Right cardiac atrium (tissue), 5 donors: ENCODE measurements at regions not wholly inside any gene's neighbourhood (a gene's known extent, or its start where the extent isn't known, plus 50 kb on each side); places are given as distances from the start of the nearest gene placed in this dataset.

Source experiments
- ATAC-seq, 2 donors: fragments of 200-7000 bp; cut with Tn5 transposase; one replicate each; pipeline versions ENCODE4 v1.8.0 to v1.9.1; 2020; ENCODE audit warnings: moderate library complexity in 2 of 2, mild to moderate bottlenecking in 1 of 2
- DNase-seq, 3 donors: peaks; one replicate each; pipeline ENCODE4 v3.0.0-alpha.2; 2020
- H3K27ac ChIP-seq: one replicate; pipeline ENCODE4 v1.5.1; 2013; ENCODE audit warnings: mild to moderate bottlenecking, low read length, control low read depth, moderate library complexity
- H3K27me3 ChIP-seq: one replicate; pipeline ENCODE4 v1.6.1; 2013; ENCODE audit not compliant: control insufficient read depth, insufficient read depth
- H3K4me1 ChIP-seq: one replicate; pipeline ENCODE4 v1.6.1; 2013; ENCODE audit warnings: low read length; ENCODE audit not compliant: control insufficient read depth, insufficient read depth
- H3K4me3 ChIP-seq: one replicate; pipeline ENCODE4 v1.5.1; 2013; ENCODE audit warnings: low read length, control low read depth
- H3K9me3 ChIP-seq: one replicate; pipeline ENCODE4 v1.6.1; 2013; ENCODE audit warnings: low read length; ENCODE audit not compliant: control insufficient read depth
- WGBS: extraction: QIAGEN DNeasy Blood & Tissue Kit; methylation state at CpG from one replicate; pipeline ENCODE4 v1.1.7; 2013; 5-methylcytosine and 5-hydroxymethylcytosine counted together
- intact Hi-C, 4 donors: fragments of 100-400 bp; cut with DNase I; formaldehyde crosslinking; loops; one replicate each; pipeline versions ENCODE4 v1.11.0 to v1.14.0; 2022 to 2023
- donor health status: healthy with polysubstance abuse.
- donor health status: DM: no; HTN: yes; CAD: no.
- donor health status: DM: no; HTN: no; CAD: no.
- donor health status: DM: no; HTN: yes; CAD: no; lungs with severe emphysema.
- donor health status: DM: yes; HTN: yes; CAD: no.

DNA sequence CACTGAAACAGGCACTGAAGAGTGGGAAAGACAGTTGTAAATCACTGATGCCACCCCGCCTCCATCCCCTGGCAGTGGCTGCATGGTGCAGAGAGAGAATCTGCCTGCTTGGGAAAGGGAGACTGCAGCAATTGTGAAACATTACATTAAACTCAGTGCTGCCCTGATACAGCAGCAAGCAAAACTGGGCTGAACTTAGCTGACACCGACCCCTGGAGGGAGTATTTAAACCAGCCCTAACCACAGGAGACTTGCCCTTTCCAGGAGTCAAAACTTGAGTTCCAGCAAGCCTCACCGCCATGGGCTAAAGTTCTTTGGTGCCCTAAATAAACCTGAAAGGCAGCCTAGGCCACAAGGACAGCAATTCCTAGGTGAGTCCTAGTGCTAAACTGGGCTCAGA lies 109.4 kb upstream of the PLPP4 start:
- Histone ChIP-seq H3K4me1 (no peaks in the 10 kb centered on the region), H3K9me3 (no peaks in the 10 kb centered on the region), H3K4me3 (no peak overlapping the region)

DNA sequence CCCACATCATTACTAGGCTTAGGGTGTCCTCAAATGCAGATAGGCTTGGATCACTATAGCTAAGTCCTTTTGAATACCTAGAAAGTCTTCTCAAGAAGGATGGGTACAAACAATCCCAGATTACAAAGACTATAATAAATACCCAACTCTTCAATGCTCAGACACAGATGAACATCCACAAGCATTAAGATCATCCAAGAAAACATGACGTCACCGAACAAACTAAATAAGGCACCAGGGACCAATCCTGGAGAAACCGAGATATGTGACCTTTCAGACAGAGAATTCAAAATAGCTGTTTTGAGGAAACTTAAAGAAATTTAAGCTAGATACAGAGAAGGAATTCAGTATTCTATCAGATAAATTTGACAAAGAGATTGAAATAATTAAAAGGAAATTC lies 108.0 kb upstream of the PLPP4 start:
- ATAC-seq (no peak), DNase-seq (no peak)
- intact Hi-C loops, result no loop called here
- Histone ChIP-seq H3K9me3 (no peaks in the 10 kb centered on the region), H3K27ac (no peak overlapping the region), H3K4me3 (no peak overlapping the region), H3K4me1 (no peaks in the 10 kb centered on the region), H3K27me3 (no peaks in the 10 kb centered on the region)
- WGBS, result 92% methylated on average over 3 of the region's 3 CpGs

More for the DNA sequence above, 109.4 kb upstream of the PLPP4 start:
- ATAC-seq (no peak), DNase-seq (no peak)
- 57% methylated on average over 3 of the region's 3 CpGs for whole genome bisulfite sequencing
- Histone ChIP-seq H3K27me3 (no peaks in the 10 kb centered on the region), H3K27ac (no peak overlapping the region)
- intact Hi-C loops, result no loop called here

DNA sequence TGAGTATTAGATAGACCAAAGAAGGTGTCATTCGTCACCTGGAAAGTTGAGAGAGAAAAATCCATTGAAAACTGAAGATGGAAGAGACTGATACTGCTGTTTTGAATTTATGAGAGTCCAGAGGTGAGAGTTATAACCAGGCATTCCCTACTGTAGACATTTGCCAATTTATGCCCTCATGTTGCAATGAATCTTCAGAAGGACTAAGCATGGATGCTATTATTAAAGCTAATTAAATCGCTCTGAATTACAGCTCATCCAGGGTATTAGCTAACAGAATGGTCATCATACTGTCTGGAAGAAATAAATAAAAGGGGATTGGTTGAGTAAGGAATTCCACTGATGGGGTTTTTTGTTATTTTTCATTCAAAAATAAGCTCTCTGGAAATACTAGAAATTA lies 101.6 kb upstream of the PLPP4 start:
- 84% methylated on average over 2 of the region's 2 CpGs for WGBS
- H3K4me3 ChIP-seq, result no peak overlapping the region
- DNase-seq (no peak), ATAC-seq (no peak)
- intact Hi-C loops, result no loop called here
- H3K27me3 ChIP-seq, result no peaks in the 10 kb centered on the region
- H3K9me3 ChIP-seq, result no peaks in the 10 kb centered on the region
- H3K27ac ChIP-seq, result no peak overlapping the region
- no peaks in the 10 kb centered on the region for H3K4me1 ChIP-seq

DNA sequence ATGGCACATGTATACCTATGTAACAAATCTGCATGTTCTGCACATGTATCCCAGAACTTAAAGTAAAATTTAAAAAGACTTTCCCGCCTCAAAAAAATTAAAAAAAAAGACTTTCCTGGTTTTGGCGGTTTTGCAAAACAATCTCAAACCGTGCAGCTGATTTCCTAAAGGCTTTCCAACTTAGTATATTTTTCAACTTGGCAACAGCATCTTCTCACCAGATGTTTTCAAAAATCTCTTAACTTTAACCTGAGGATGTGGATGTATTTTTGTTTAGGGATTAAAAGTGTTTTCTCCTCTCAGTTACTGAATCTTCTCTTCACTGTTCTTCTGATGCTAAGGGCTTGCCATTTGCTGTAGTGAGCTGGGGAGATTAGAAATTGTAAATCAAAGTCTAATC lies 96.5 kb upstream of the PLPP4 start:
- intact Hi-C loops, result no loop called here
- Histone ChIP-seq H3K27me3 (no peaks in the 10 kb centered on the region), H3K9me3 (no peaks in the 10 kb centered on the region), H3K27ac (no peak overlapping the region), H3K4me1 (no peaks in the 10 kb centered on the region), H3K4me3 (no peak overlapping the region)
- WGBS, result 56% methylated on average over 3 of the region's 3 CpGs
- ATAC-seq (no peak), DNase-seq (no peak)

DNA sequence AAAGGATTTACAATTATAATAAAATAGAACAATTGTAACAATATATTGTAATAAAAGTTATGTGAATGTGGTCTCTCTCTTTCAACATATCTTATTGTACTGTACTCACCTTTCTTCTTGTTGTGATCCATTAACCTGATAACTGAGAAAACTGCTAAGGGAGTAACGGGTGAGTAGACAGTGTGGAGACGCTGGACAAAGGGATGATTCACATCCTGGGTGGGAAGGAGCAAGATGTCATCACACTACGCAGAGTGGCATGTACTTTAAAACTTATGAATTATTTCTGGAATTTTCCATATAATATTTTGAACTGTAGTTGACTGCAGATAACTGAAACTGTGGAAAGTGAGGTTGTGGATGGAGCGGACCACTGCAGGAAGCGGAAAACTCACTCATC lies 91.2 kb upstream of the PLPP4 start:
- no peak for ATAC-seq
- H3K4me1 ChIP-seq, result no peaks in the 10 kb centered on the region
- H3K27ac ChIP-seq, result no peak overlapping the region
- H3K9me3 ChIP-seq, result no peaks in the 10 kb centered on the region
- no peak overlapping the region for H3K4me3 ChIP-seq
- 70% methylated on average over 5 of the region's 5 CpGs for WGBS
- H3K27me3 ChIP-seq, result no peaks in the 10 kb centered on the region
- no peak for DNase-seq
- intact Hi-C loops, result no loop called here

DNA sequence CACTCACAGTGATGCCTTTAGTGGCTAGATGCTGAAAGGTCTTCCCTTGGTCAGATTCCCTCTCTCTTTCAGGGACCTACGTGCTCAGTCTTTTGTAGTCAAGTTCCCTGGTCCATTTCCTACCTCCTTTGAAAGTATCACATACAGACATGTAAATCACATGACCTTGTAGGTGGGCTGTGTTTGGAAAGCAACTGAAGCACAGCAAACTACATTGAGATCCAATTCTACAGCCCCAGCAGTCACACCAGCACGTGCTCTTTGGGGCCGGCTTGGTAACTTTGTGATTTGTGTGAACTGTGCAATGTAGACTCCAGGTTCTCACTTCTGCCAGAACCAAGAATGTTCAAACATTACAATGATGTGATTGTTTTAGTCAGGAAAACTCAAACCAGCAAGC lies 89.7 kb upstream of the PLPP4 start:
- no peaks in the 10 kb centered on the region for H3K4me1 ChIP-seq
- intact Hi-C loops, result no loop called here
- H3K4me3 ChIP-seq, result no peak overlapping the region
- DNase-seq (no peak), ATAC-seq (no peak)
- H3K9me3 ChIP-seq, result no peaks in the 10 kb centered on the region
- WGBS, result 72% methylated on average over 3 of the region's 3 CpGs
- no peak overlapping the region for H3K27ac ChIP-seq
- no peaks in the 10 kb centered on the region for H3K27me3 ChIP-seq

DNA sequence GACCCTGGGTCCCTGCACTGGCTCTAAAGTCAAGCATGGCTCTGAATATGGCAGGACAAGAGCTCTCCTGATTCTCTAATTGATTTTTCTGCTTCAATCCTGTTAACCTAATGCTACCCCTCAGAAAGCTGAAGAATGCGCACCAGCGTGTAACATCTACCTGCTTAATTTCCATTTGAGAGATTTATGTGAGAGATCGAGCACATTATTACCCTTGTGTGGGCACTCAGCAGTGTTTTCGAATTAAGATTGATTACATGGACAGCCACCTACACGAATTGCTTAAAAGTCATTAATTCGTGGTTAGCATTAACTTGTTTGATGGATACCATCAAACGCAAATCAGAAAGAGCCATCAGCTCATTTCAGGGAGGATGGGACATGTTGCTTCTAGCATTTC lies 88.7 kb upstream of the PLPP4 start:
- WGBS, result 85% methylated on average over 7 of the region's 7 CpGs
- Histone ChIP-seq H3K9me3 (no peaks in the 10 kb centered on the region), H3K4me1 (no peaks in the 10 kb centered on the region), H3K4me3 (no peak overlapping the region), H3K27ac (no peak overlapping the region), H3K27me3 (no peaks in the 10 kb centered on the region)
- DNase-seq (no peak), ATAC-seq (no peak)
- intact Hi-C loops, result no loop called here

DNA sequence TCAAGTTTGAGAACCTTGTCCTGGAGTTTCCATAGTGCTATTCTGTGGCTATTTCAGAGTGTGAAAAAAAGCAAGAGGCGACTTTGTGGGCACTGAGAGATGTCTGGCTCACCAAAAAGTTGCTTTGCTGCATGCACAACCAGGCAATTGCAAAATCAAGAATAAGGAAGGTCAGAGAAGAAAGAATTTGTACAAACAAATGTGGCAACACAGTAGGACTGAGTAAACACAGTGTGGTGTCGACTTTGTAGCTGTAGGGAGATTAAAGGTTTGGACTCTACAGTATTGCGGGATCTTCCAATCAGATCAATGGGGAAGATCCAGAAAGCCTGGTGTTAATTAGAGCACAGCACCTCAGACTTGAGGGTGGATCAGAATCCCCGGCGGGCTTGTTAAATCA lies 88.1 kb upstream of the PLPP4 start:
- intact Hi-C loops, result no loop called here
- ATAC-seq, result no peak
- 51% methylated on average over 5 of the region's 5 CpGs for WGBS

DNA sequence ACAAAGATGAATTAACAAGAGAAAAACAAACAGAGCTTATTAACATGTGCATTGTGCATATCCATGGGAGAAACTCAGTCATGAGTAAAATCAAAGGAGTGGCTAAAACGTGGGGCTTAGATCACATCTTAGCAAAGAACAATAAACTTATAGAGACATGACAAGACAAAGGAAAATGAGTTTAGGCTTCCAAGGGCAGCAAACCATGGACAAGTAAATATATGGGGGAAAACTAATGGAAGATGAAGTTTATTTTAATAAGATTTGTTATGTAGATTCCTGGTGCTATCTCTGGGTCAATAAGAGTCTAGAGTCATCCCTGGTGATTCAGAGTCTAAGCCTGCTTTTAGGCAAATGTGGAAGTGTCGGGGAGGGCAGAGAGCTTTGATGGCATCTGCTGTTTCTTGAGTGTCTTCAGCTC lies 87.2 kb upstream of the PLPP4 start:
- DNase-seq, result no peak
- no peak overlapping the region for H3K4me3 ChIP-seq
- H3K9me3 ChIP-seq, result no peaks in the 10 kb centered on the region
- intact Hi-C loops, result no loop called here
- H3K27me3 ChIP-seq, result no peaks in the 10 kb centered on the region
- no peaks in the 10 kb centered on the region for H3K4me1 ChIP-seq
- ATAC-seq, result no peak
- H3K27ac ChIP-seq, result no peak overlapping the region
- WGBS, result 56% methylated on average over 2 of the region's 2 CpGs

More for the DNA sequence above, 88.1 kb upstream of the PLPP4 start:
- Histone ChIP-seq H3K27me3 (no peaks in the 10 kb centered on the region), H3K4me3 (no peak overlapping the region), H3K4me1 (no peaks in the 10 kb centered on the region), H3K9me3 (no peaks in the 10 kb centered on the region), H3K27ac (no peak overlapping the region)
- no peak for DNase-seq

GRCh38 chr10:120371856-120372255 lies 85.2 kb upstream of the PLPP4 start:
- WGBS, result 81% methylated on average over 4 of the region's 4 CpGs
- Histone ChIP-seq H3K4me1 (no peaks in the 10 kb centered on the region), H3K9me3 (no peaks in the 10 kb centered on the region), H3K27ac (no peak overlapping the region), H3K4me3 (no peak overlapping the region), H3K27me3 (no peaks in the 10 kb centered on the region)
- DNase-seq (no peak), ATAC-seq (no peak)
- intact Hi-C loops, result no loop called here

DNA sequence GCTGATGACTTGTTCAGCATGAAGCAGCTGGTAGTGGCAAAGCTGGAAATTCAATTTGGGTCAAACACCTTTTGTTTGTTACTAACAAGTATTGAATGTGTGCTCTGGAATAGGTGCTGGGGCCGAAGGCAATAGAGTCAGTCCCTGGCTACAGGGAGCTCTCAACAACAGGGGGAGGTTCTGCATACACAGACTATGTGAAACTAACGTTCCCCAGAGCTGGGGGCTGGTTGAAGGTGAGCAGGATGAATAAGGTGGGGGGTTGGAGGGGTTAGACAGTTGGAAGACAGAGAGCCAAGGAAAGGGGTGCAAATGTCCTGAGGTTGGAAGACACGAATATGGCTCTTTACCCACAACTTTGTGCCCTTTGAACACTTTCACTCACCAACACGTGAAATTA lies 84.1 kb upstream of the PLPP4 start:
- ATAC-seq, result no peak
- WGBS, result 61% methylated on average over 4 of the region's 4 CpGs
- intact Hi-C loops, result no loop called here

DNA sequence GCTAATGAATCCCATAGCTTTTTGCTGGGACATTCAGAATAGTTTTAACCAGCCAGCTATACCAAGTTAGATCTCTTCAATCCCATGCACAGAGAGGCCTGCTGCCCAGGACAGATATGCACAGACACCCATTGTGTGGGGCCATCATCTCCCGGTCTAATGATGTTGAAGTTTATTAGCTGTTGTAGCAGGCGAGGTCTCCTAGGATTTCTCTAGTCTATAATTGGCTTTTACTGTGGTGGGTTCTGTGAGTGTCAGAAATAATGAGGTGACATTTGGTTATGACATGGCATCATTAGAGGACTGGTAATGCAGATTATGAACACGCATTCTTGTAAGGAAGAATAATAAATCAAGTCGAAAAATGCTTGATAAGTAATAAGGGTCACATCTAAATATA lies 81.4 kb upstream of the PLPP4 start:
- H3K4me3 ChIP-seq, result no peak overlapping the region
- DNase-seq (no peak), ATAC-seq (no peak)
- H3K4me1 ChIP-seq, result no peaks in the 10 kb centered on the region
- H3K9me3 ChIP-seq, result no peaks in the 10 kb centered on the region
- H3K27ac ChIP-seq, result no peak overlapping the region
- intact Hi-C loops, result no loop called here
- H3K27me3 ChIP-seq, result no peaks in the 10 kb centered on the region
- WGBS, result 78% methylated on average over 4 of the region's 4 CpGs

More for the DNA sequence above, 84.1 kb upstream of the PLPP4 start:
- H3K27me3 ChIP-seq, result no peaks in the 10 kb centered on the region
- H3K27ac ChIP-seq, result no peak overlapping the region
- no peaks in the 10 kb centered on the region for H3K4me1 ChIP-seq
- no peaks in the 10 kb centered on the region for H3K9me3 ChIP-seq
- H3K4me3 ChIP-seq, result no peak overlapping the region
- no peak for DNase-seq
